Endodermal cell (in vitro differentiated cells): ENCODE measurements at regions not wholly inside any gene's neighbourhood (a gene's known extent, or its start where the extent isn't known, plus 50 kb on each side); places are given as distances from the start of the nearest gene placed in this dataset.

Experiments used
- DNase-seq: peaks from one replicate; pipeline ENCODE4 v3.0.0-alpha.2; 2017
- H3K27ac ChIP-seq: 2 replicates; pipeline ENCODE4 v1.5.1; 2013; ENCODE audit warnings: mild to moderate bottlenecking, low read depth, low read length, moderate library complexity
- H3K27me3 ChIP-seq: 2 replicates; pipeline ENCODE4 v1.6.1; 2013; ENCODE audit warnings: mild to moderate bottlenecking, low read length, moderate library complexity; ENCODE audit not compliant: insufficient read depth, control insufficient read depth, poor library complexity, severe bottlenecking
- H3K36me3 ChIP-seq: 2 replicates; pipeline ENCODE4 v1.7.0; 2013; ENCODE audit warnings: mild to moderate bottlenecking, low read length, moderate library complexity; ENCODE audit not compliant: control insufficient read depth, insufficient read depth
- H3K4me1 ChIP-seq: one replicate; pipeline ENCODE4 v1.7.0; 2013; ENCODE audit warnings: low read length; ENCODE audit not compliant: control insufficient read depth, insufficient read depth
- H3K4me3 ChIP-seq: 2 replicates; pipeline ENCODE4 v1.5.1; 2013; ENCODE audit warnings: mild to moderate bottlenecking, low read length, moderate library complexity
- H3K9ac ChIP-seq: 2 replicates; pipeline ENCODE4 v1.6.1; 2013; ENCODE audit warnings: mild to moderate bottlenecking, low read length, moderate library complexity; ENCODE audit not compliant: poor library complexity, severe bottlenecking; ENCODE audit errors: extremely low read depth
- H3K9me3 ChIP-seq: 2 replicates; pipeline ENCODE4 v1.6.1; 2013; ENCODE audit warnings: mild to moderate bottlenecking, low read length, moderate library complexity; ENCODE audit not compliant: control insufficient read depth
- H3K27ac Mint-ChIP-seq: 2 replicates; pipeline ENCODE4 v1.8.0; 2020; ENCODE audit warnings: mixed read lengths
- H3K27me3 Mint-ChIP-seq: 2 replicates; pipeline ENCODE4 v1.8.0; 2021; ENCODE audit warnings: mild to moderate bottlenecking, mixed read lengths; ENCODE audit not compliant: insufficient read depth
- H3K36me3 Mint-ChIP-seq: 2 replicates; pipeline ENCODE4 v1.8.0; 2020; ENCODE audit warnings: low read depth, mixed read lengths
- H3K4me1 Mint-ChIP-seq: 2 replicates; pipeline ENCODE4 v1.8.0; 2020; ENCODE audit warnings: mixed read lengths
- H3K4me3 Mint-ChIP-seq: 2 replicates; pipeline ENCODE4 v1.8.0; 2020; ENCODE audit warnings: mild to moderate bottlenecking, moderate library complexity, mixed read lengths
- H3K9me3 Mint-ChIP-seq: 2 replicates; pipeline ENCODE4 v1.8.0; 2020; ENCODE audit warnings: mild to moderate bottlenecking, mixed read lengths
- CTCF ChIP-seq: fragments of 200-600 bp; sonication (generic); conservative IDR thresholded peaks from 2 replicates; pipeline ENCODE4 v1.5.0; 2021; ENCODE audit warnings: antibody characterized with exemption, mild to moderate bottlenecking
- WGBS, 2 experiments: methylation state at CpG; one replicate each; pipeline versions ENCODE4 v1.1.5 to v1.1.7; 2013; ENCODE audit warnings: missing lambda C conversion rate in 2 of 2, mixed read lengths in 1 of 2; ENCODE audit not compliant: insufficient coverage in 1 of 2, insufficient read length in 1 of 2; 5-methylcytosine and 5-hydroxymethylcytosine counted together

GRCh38 chr13:73913079-73913740 is 221.0 kb downstream of the KLF12 start:
- Mint-ChIP-seq H3K4me1 (peaks cover 25% of the 10 kb centered on the region), H3K27ac (peak overlapping the region; percentile 14), H3K36me3 (no peaks in the 10 kb centered on the region), H3K27me3 (no peaks in the 10 kb centered on the region), H3K4me3 (no peak overlapping the region), H3K9me3 (no peaks in the 10 kb centered on the region)
- Histone ChIP-seq H3K4me3 (no peak overlapping the region), H3K36me3 (no peaks in the 10 kb centered on the region), H3K9ac (no peak overlapping the region), H3K4me1 (no peaks in the 10 kb centered on the region), H3K27ac (no peak overlapping the region), H3K27me3 (no peaks in the 10 kb centered on the region), H3K9me3 (no peaks in the 10 kb centered on the region)
- WGBS, 2 experiments, result 78 to 92% methylated on average over 4 of the region's 4 CpGs
- no peak for TF ChIP-seq CTCF
- DNase-seq, result peak; percentile 47

- DNase-seq, result no peak
- H3K4me1 ChIP-seq, result no peaks in the 10 kb centered on the region
- Mint-ChIP-seq H3K27me3 (no peaks in the 10 kb centered on the region), H3K9me3 (no peaks in the 10 kb centered on the region), H3K27ac (no peak overlapping the region), H3K36me3 (no peaks in the 10 kb centered on the region), H3K4me1 (peaks cover 25% of the 10 kb centered on the region), H3K4me3 (no peak overlapping the region)
- no peaks in the 10 kb centered on the region for H3K27me3 ChIP-seq
- H3K9ac ChIP-seq, result no peak overlapping the region
- no peaks in the 10 kb centered on the region for H3K9me3 ChIP-seq
- no peak for TF ChIP-seq CTCF
- H3K4me3 ChIP-seq, result no peak overlapping the region
- no peak overlapping the region for H3K27ac ChIP-seq
- H3K36me3 ChIP-seq, result no peaks in the 10 kb centered on the region
Observed at GRCh38 chr13:73911361-73911760, 222.8 kb downstream of the KLF12 start.

GRCh38 chr13:73910733-73911132 is 223.5 kb downstream of the KLF12 start:
- Mint-ChIP-seq H3K27ac (no peak overlapping the region), H3K27me3 (no peaks in the 10 kb centered on the region), H3K4me1 (peaks cover 25% of the 10 kb centered on the region), H3K4me3 (no peak overlapping the region), H3K36me3 (no peaks in the 10 kb centered on the region), H3K9me3 (no peaks in the 10 kb centered on the region)
- no peaks in the 10 kb centered on the region for H3K36me3 ChIP-seq
- no peak overlapping the region for H3K9ac ChIP-seq
- no peaks in the 10 kb centered on the region for H3K4me1 ChIP-seq
- H3K9me3 ChIP-seq, result no peaks in the 10 kb centered on the region
- no peak overlapping the region for H3K27ac ChIP-seq
- no peak for DNase-seq
- no peak for TF ChIP-seq CTCF
- H3K4me3 ChIP-seq, result no peak overlapping the region
- H3K27me3 ChIP-seq, result no peaks in the 10 kb centered on the region
